ENCODE measurements at regions not wholly inside any gene's neighbourhood (a gene's known extent, or its start where the extent isn't known, plus 50 kb on each side); places are given as distances from the start of the nearest gene placed in this dataset.

GRCh38 chr9:100911273-100911672, 117.3 kb upstream of the PLPPR1 start:
- Histone ChIP-seq H3K36me3 (ENCODE audit: insufficient read depth, low read length) (no peaks in the 10 kb centered on the region), H3K27me3 (ENCODE audit: low read length) (no peaks in the 10 kb centered on the region), H3K4me1 (ENCODE audit: low read length) (no peaks in the 10 kb centered on the region), H3K4me3 (ENCODE audit: low read length) (no peak overlapping the region), H3K27ac (ENCODE audit: low read length) (no peak overlapping the region), H2AFZ (ENCODE audit: low read length) (no peak overlapping the region), H3K4me2 (ENCODE audit: low read depth, low read length, poor library complexity, severe bottlenecking) (no peak overlapping the region), H3K9me3 (ENCODE audit: low read length) (no peaks in the 10 kb centered on the region), H3K79me2 (ENCODE audit: low read length) (no peaks in the 10 kb centered on the region), H3K9ac (ENCODE audit: low read length) (no peak overlapping the region), H4K20me1 (ENCODE audit: insufficient read depth, low read depth, low read length) (no peaks in the 10 kb centered on the region), H3K9me2 (replicated peaks; ENCODE audit: insufficient read depth, low read length) (no peaks in the 10 kb centered on the region; the same call in 1 of the 2 replicates)
- no peak for DNase-seq

GRCh38 chr9:100913257-100913656, 115.3 kb upstream of the PLPPR1 start:
- Histone ChIP-seq H2AFZ (ENCODE audit: low read length) (no peak overlapping the region), H3K36me3 (ENCODE audit: insufficient read depth, low read length) (no peaks in the 10 kb centered on the region), H3K4me2 (ENCODE audit: low read depth, low read length, poor library complexity, severe bottlenecking) (no peak overlapping the region), H3K27ac (ENCODE audit: low read length) (no peak overlapping the region), H3K9ac (ENCODE audit: low read length) (no peak overlapping the region), H3K9me2 (replicated peaks; ENCODE audit: insufficient read depth, low read length) (no peaks in the 10 kb centered on the region; the same call in 1 of the 2 replicates), H3K27me3 (ENCODE audit: low read length) (no peaks in the 10 kb centered on the region), H3K79me2 (ENCODE audit: low read length) (no peaks in the 10 kb centered on the region), H3K4me3 (ENCODE audit: low read length) (no peak overlapping the region), H3K4me1 (ENCODE audit: low read length) (no peaks in the 10 kb centered on the region), H3K9me3 (ENCODE audit: low read length) (no peaks in the 10 kb centered on the region), H4K20me1 (ENCODE audit: insufficient read depth, low read depth, low read length) (no peaks in the 10 kb centered on the region)
- no peak for DNase-seq

GRCh38 chr9:100914266-100914665, 114.3 kb upstream of the PLPPR1 start:
- no peak overlapping the region for H3K9ac ChIP-seq (ENCODE audit: low read length)
- no peaks in the 10 kb centered on the region for H3K9me3 ChIP-seq (ENCODE audit: low read length)
- no peak for DNase-seq
- no peak overlapping the region for H3K27ac ChIP-seq (ENCODE audit: low read length)
- H4K20me1 ChIP-seq (ENCODE audit: insufficient read depth, low read depth, low read length): no peaks in the 10 kb centered on the region
- no peaks in the 10 kb centered on the region; the same call in 1 of the 2 replicates for H3K9me2 ChIP-seq (replicated peaks; ENCODE audit: insufficient read depth, low read length)
- H3K36me3 ChIP-seq (ENCODE audit: insufficient read depth, low read length): no peaks in the 10 kb centered on the region
- no peak overlapping the region for H3K4me2 ChIP-seq (ENCODE audit: low read depth, low read length, poor library complexity, severe bottlenecking)
- no peaks in the 10 kb centered on the region for H3K4me1 ChIP-seq (ENCODE audit: low read length)
- H3K79me2 ChIP-seq (ENCODE audit: low read length): no peaks in the 10 kb centered on the region
- H3K27me3 ChIP-seq (ENCODE audit: low read length): no peaks in the 10 kb centered on the region
- no peak overlapping the region for H2AFZ ChIP-seq (ENCODE audit: low read length)
- H3K4me3 ChIP-seq (ENCODE audit: low read length): no peak overlapping the region

- DNase-seq: no peak
- H3K79me2 ChIP-seq (ENCODE audit: low read length): no peaks in the 10 kb centered on the region
- H3K36me3 ChIP-seq (ENCODE audit: insufficient read depth, low read length): no peaks in the 10 kb centered on the region
- no peaks in the 10 kb centered on the region for H3K4me1 ChIP-seq (ENCODE audit: low read length)
- H3K9me3 ChIP-seq (ENCODE audit: low read length): no peaks in the 10 kb centered on the region
- no peak overlapping the region for H2AFZ ChIP-seq (ENCODE audit: low read length)
- no peaks in the 10 kb centered on the region; the same call in 1 of the 2 replicates for H3K9me2 ChIP-seq (replicated peaks; ENCODE audit: insufficient read depth, low read length)
- no peak overlapping the region for H3K4me2 ChIP-seq (ENCODE audit: low read depth, low read length, poor library complexity, severe bottlenecking)
- no peak overlapping the region for H3K9ac ChIP-seq (ENCODE audit: low read length)
- H4K20me1 ChIP-seq (ENCODE audit: insufficient read depth, low read depth, low read length): no peaks in the 10 kb centered on the region
- H3K4me3 ChIP-seq (ENCODE audit: low read length): no peak overlapping the region
- H3K27ac ChIP-seq (ENCODE audit: low read length): no peak overlapping the region
- H3K27me3 ChIP-seq (ENCODE audit: low read length): no peaks in the 10 kb centered on the region
These were observed 109.0 kb upstream of the PLPPR1 start for GRCh38 chr9:100919506-100919905.

DNA sequence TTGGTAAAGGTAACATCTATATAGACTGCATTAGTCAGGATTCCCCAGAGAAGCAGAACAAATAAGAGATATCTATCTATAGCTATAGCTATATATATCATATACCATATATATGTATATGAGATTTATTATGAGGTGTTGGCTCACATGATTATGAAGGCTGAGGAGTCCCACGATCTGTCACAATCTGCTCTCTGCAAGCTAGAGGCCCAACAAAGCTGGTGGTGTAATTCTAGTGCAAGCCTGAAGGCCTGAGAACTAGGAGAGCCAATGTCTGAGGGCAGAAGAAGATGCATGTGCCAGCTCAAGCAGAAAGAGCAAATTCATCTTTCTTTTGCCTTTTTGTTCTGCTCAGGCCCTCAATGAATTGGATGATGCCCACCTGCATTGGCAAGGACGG, 102.2 kb upstream of the PLPPR1 start:
- H3K27me3 ChIP-seq (ENCODE audit: low read length): no peaks in the 10 kb centered on the region
- no peak overlapping the region for H3K9ac ChIP-seq (ENCODE audit: low read length)
- H2AFZ ChIP-seq (ENCODE audit: low read length): no peak overlapping the region
- no peak overlapping the region for H3K4me2 ChIP-seq (ENCODE audit: low read depth, low read length, poor library complexity, severe bottlenecking)
- no peaks in the 10 kb centered on the region for H3K4me1 ChIP-seq (ENCODE audit: low read length)
- no peak overlapping the region for H3K4me3 ChIP-seq (ENCODE audit: low read length)
- DNase-seq: no peak
- H3K79me2 ChIP-seq (ENCODE audit: low read length): no peaks in the 10 kb centered on the region
- no peak overlapping the region for H3K27ac ChIP-seq (ENCODE audit: low read length)
- no peaks in the 10 kb centered on the region for H3K9me3 ChIP-seq (ENCODE audit: low read length)
- no peaks in the 10 kb centered on the region for H3K36me3 ChIP-seq (ENCODE audit: insufficient read depth, low read length)
- H3K9me2 ChIP-seq (replicated peaks; ENCODE audit: insufficient read depth, low read length): no peaks in the 10 kb centered on the region
- H4K20me1 ChIP-seq (ENCODE audit: insufficient read depth, low read depth, low read length): no peaks in the 10 kb centered on the region

GRCh38 chr9:100927763-100928162, 100.8 kb upstream of the PLPPR1 start:
- no peak overlapping the region for H3K4me2 ChIP-seq (ENCODE audit: low read depth, low read length, poor library complexity, severe bottlenecking)
- H3K4me1 ChIP-seq (ENCODE audit: low read length): no peaks in the 10 kb centered on the region
- no peak overlapping the region for H3K9ac ChIP-seq (ENCODE audit: low read length)
- H3K9me3 ChIP-seq (ENCODE audit: low read length): no peaks in the 10 kb centered on the region
- no peaks in the 10 kb centered on the region for H3K79me2 ChIP-seq (ENCODE audit: low read length)
- H2AFZ ChIP-seq (ENCODE audit: low read length): no peak overlapping the region
- H4K20me1 ChIP-seq (ENCODE audit: insufficient read depth, low read depth, low read length): no peaks in the 10 kb centered on the region
- H3K36me3 ChIP-seq (ENCODE audit: insufficient read depth, low read length): no peaks in the 10 kb centered on the region
- no peak overlapping the region for H3K27ac ChIP-seq (ENCODE audit: low read length)
- no peak overlapping the region for H3K4me3 ChIP-seq (ENCODE audit: low read length)
- no peaks in the 10 kb centered on the region for H3K27me3 ChIP-seq (ENCODE audit: low read length)
- DNase-seq: no peak
- no peaks in the 10 kb centered on the region for H3K9me2 ChIP-seq (replicated peaks; ENCODE audit: insufficient read depth, low read length)

DNA sequence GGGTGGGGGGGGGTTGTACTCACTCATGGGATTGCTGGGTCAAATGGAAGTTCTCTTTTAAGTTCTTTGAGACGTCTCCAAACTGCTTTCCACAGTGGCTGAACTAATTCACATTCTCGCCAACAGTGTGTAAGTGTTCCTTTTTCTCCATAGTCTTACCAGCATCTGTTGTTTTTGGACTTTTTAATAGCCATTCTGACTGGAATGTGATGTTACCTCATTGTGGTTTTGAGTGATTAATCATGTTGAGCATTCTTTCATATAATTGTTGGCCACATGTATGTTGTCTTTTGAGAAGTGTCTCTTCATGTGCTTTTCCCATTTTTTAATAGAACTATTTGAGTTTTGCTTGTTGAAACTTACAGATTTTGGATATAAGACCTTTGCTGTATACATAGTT, 94.9 kb upstream of the PLPPR1 start:
- no peaks in the 10 kb centered on the region for H3K9me3 ChIP-seq (ENCODE audit: low read length)
- no peak overlapping the region for H3K4me2 ChIP-seq (ENCODE audit: low read depth, low read length, poor library complexity, severe bottlenecking)
- H3K9ac ChIP-seq (ENCODE audit: low read length): no peak overlapping the region

DNA sequence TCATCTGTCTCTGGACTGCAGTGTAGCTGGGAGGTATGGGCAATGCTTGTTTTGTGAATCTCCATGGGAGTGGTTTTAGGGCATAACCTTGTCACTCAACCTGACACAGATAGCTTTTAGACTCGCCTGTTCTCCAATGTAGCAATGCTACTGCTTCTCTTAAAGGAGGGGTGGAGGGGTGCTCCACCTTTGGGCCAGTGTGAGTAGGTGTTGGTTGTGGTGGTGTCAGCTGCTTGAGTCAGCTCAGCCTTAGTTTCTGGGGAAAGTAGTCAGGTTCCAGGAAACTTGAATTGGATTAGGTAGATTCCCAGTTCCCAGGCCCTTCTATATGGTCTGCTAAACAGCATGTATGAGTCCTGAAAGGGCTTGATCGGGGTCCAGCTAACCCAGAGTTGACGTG, 91.1 kb upstream of the PLPPR1 start:
- no peak overlapping the region for H3K9ac ChIP-seq (ENCODE audit: low read length)
- DNase-seq: no peak
- no peaks in the 10 kb centered on the region for H3K79me2 ChIP-seq (ENCODE audit: low read length)
- H3K4me3 ChIP-seq (ENCODE audit: low read length): no peak overlapping the region
- no peaks in the 10 kb centered on the region for H3K27me3 ChIP-seq (ENCODE audit: low read length)
- H3K4me2 ChIP-seq (ENCODE audit: low read depth, low read length, poor library complexity, severe bottlenecking): no peak overlapping the region
- no peak overlapping the region for H3K27ac ChIP-seq (ENCODE audit: low read length)
- H4K20me1 ChIP-seq (ENCODE audit: insufficient read depth, low read depth, low read length): no peaks in the 10 kb centered on the region
- no peaks in the 10 kb centered on the region for H3K4me1 ChIP-seq (ENCODE audit: low read length)
- H3K9me2 ChIP-seq (replicated peaks; ENCODE audit: insufficient read depth, low read length): no peaks in the 10 kb centered on the region; the same call in 1 of the 2 replicates
- H3K9me3 ChIP-seq (ENCODE audit: low read length): no peaks in the 10 kb centered on the region
- H2AFZ ChIP-seq (ENCODE audit: low read length): no peak overlapping the region
- no peaks in the 10 kb centered on the region for H3K36me3 ChIP-seq (ENCODE audit: insufficient read depth, low read length)

More for the DNA sequence above, 94.9 kb upstream of the PLPPR1 start:
- H3K27ac ChIP-seq (ENCODE audit: low read length): no peak overlapping the region
- H3K9me2 ChIP-seq (replicated peaks; ENCODE audit: insufficient read depth, low read length): no peaks in the 10 kb centered on the region; the same call in 1 of the 2 replicates
- no peaks in the 10 kb centered on the region for H4K20me1 ChIP-seq (ENCODE audit: insufficient read depth, low read depth, low read length)
- H3K27me3 ChIP-seq (ENCODE audit: low read length): no peaks in the 10 kb centered on the region
- H2AFZ ChIP-seq (ENCODE audit: low read length): no peak overlapping the region
- H3K4me1 ChIP-seq (ENCODE audit: low read length): no peaks in the 10 kb centered on the region
- no peak for DNase-seq
- H3K4me3 ChIP-seq (ENCODE audit: low read length): no peak overlapping the region
- H3K79me2 ChIP-seq (ENCODE audit: low read length): no peaks in the 10 kb centered on the region
- H3K36me3 ChIP-seq (ENCODE audit: insufficient read depth, low read length): no peaks in the 10 kb centered on the region

GRCh38 chr9:100938507-100938906, 90.0 kb upstream of the PLPPR1 start:
- no peaks in the 10 kb centered on the region for H3K9me3 ChIP-seq (ENCODE audit: low read length)
- no peaks in the 10 kb centered on the region for H3K27me3 ChIP-seq (ENCODE audit: low read length)
- no peak overlapping the region for H3K4me3 ChIP-seq (ENCODE audit: low read length)
- H3K9ac ChIP-seq (ENCODE audit: low read length): no peak overlapping the region
- no peak for DNase-seq
- no peaks in the 10 kb centered on the region for H3K79me2 ChIP-seq (ENCODE audit: low read length)
- no peak overlapping the region for H3K27ac ChIP-seq (ENCODE audit: low read length)
- no peaks in the 10 kb centered on the region for H3K36me3 ChIP-seq (ENCODE audit: insufficient read depth, low read length)
- H4K20me1 ChIP-seq (ENCODE audit: insufficient read depth, low read depth, low read length): no peaks in the 10 kb centered on the region
- H2AFZ ChIP-seq (ENCODE audit: low read length): no peak overlapping the region
- no peaks in the 10 kb centered on the region; the same call in 1 of the 2 replicates for H3K9me2 ChIP-seq (replicated peaks; ENCODE audit: insufficient read depth, low read length)
- H3K4me2 ChIP-seq (ENCODE audit: low read depth, low read length, poor library complexity, severe bottlenecking): no peak overlapping the region
- no peaks in the 10 kb centered on the region for H3K4me1 ChIP-seq (ENCODE audit: low read length)
